ENCODE measurements at regions not wholly inside any gene's neighbourhood (a gene's known extent, or its start where the extent isn't known, plus 50 kb on each side); places are given as distances from the start of the nearest gene placed in this dataset.

DNA sequence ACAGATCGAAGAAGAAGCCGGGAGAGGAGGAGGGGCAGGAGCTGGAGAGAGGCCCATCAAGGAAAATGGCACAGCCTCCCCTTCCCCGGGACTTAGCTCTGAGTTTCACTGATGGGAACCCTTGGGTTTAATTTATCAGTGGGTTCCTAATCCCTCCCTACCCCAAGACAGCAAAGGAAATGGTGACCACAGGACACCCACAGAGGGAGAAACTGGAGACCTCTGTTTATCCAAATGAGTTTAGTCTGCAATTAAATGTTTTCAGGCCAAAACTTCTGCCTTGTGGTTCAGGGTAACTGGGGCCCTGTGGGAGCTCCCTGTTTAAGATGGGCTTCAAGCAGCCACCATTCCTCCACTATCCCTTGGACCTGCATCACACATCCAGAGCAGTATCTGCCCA is 190.8 kb upstream of the TOPAZ1 start:
- Histone ChIP-seq H3K4me1 (peaks cover 21% of the 10 kb centered on the region), H3K4me3 (ENCODE audit: low read depth, low read length) (no peak overlapping the region), H3K9me3 (no peaks in the 10 kb centered on the region), H3K36me3 (ENCODE audit: control insufficient read depth, insufficient read depth, low read length) (no peaks in the 10 kb centered on the region), H3K27me3 (replicated peaks; ENCODE audit: control insufficient read depth, insufficient read depth, low read length) (no peaks in the 10 kb centered on the region)
- Mint-ChIP-seq H3K27ac (ENCODE audit: unreplicated experiment) (no peak overlapping the region), H3K4me3 (ENCODE audit: unreplicated experiment) (no peak overlapping the region), H3K36me3 (ENCODE audit: insufficient read depth, unreplicated experiment) (peaks cover 5% of the 10 kb centered on the region), H3K4me1 (ENCODE audit: low read depth, unreplicated experiment) (peaks cover 16% of the 10 kb centered on the region), H3K9me3 (ENCODE audit: unreplicated experiment) (peaks cover 18% of the 10 kb centered on the region), H3K27me3 (ENCODE audit: insufficient read depth, unreplicated experiment) (no peaks in the 10 kb centered on the region)
- DNase-seq, result no peak
- TF ChIP-seq, protein P1, sequence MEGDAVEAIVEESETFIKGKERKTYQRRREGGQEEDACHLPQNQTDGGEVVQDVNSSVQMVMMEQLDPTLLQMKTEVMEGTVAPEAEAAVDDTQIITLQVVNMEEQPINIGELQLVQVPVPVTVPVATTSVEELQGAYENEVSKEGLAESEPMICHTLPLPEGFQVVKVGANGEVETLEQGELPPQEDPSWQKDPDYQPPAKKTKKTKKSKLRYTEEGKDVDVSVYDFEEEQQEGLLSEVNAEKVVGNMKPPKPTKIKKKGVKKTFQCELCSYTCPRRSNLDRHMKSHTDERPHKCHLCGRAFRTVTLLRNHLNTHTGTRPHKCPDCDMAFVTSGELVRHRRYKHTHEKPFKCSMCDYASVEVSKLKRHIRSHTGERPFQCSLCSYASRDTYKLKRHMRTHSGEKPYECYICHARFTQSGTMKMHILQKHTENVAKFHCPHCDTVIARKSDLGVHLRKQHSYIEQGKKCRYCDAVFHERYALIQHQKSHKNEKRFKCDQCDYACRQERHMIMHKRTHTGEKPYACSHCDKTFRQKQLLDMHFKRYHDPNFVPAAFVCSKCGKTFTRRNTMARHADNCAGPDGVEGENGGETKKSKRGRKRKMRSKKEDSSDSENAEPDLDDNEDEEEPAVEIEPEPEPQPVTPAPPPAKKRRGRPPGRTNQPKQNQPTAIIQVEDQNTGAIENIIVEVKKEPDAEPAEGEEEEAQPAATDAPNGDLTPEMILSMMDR (IDR thresholded peaks at IDR 0.05; ENCODE audit: insufficient read depth in 1 of 2, low read depth in 1 of 2, low read length in 1 of 2, severe bottlenecking in 1 of 2, unreplicated experiment in 1 of 2), result no peak
- ChIA-PET POLR2A (no interaction called here), CTCF (no interaction called here)
- intact Hi-C loops (cut with micrococcal nuclease; ENCODE audit: unreplicated experiment), result no loop called here
- no TSS peak for BruUV-seq (replicated peaks)

DNA sequence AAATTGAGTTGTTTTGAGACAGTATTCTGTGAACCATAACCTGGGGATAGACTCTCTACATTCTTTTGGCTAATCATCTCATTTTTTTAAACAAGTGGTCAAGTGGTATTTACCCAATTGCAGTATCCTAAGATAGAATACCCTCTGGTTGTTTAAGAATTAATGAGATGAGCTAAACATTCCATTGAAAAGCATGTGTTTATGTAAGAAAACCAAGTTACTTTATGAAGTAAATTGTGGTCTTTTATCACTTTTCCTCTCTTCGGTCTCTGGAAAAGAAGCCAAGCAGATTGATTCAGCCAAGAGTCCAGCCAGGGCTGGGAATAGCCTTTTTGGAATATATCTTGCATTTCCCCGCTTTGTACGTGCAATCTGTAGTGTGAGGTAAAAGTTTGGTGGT is 185.7 kb upstream of the TOPAZ1 start:
- peaks cover 12% of the 10 kb centered on the region for H3K27me3 Mint-ChIP-seq (ENCODE audit: insufficient read depth, unreplicated experiment)
- H3K27ac Mint-ChIP-seq (ENCODE audit: unreplicated experiment), result no peak overlapping the region
- H3K4me1 ChIP-seq, result no peaks in the 10 kb centered on the region
- no peak for DNase-seq
- BruUV-seq (replicated peaks), result no TSS peak
- no peak overlapping the region for H3K4me3 Mint-ChIP-seq (ENCODE audit: unreplicated experiment)
- intact Hi-C loops (cut with micrococcal nuclease; ENCODE audit: unreplicated experiment), result no loop called here
- no peaks in the 10 kb centered on the region for H3K4me1 Mint-ChIP-seq (ENCODE audit: low read depth, unreplicated experiment)
- TF ChIP-seq, protein P1 (IDR thresholded peaks at IDR 0.05; ENCODE audit: insufficient read depth in 1 of 2, low read depth in 1 of 2, low read length in 1 of 2, severe bottlenecking in 1 of 2, unreplicated experiment in 1 of 2), result no peak
- peaks cover 5% of the 10 kb centered on the region for H3K36me3 Mint-ChIP-seq (ENCODE audit: insufficient read depth, unreplicated experiment)
- H3K4me3 ChIP-seq (ENCODE audit: low read depth, low read length), result no peak overlapping the region
- H3K9me3 Mint-ChIP-seq (ENCODE audit: unreplicated experiment), result peaks cover 10% of the 10 kb centered on the region
- H3K27me3 ChIP-seq (replicated peaks; ENCODE audit: control insufficient read depth, insufficient read depth, low read length), result no peaks in the 10 kb centered on the region
- H3K9me3 ChIP-seq, result no peaks in the 10 kb centered on the region
- H3K36me3 ChIP-seq (ENCODE audit: control insufficient read depth, insufficient read depth, low read length), result no peaks in the 10 kb centered on the region
- POLR2A ChIA-PET, result no interaction called here
- CTCF ChIA-PET, result no interaction called here

DNA sequence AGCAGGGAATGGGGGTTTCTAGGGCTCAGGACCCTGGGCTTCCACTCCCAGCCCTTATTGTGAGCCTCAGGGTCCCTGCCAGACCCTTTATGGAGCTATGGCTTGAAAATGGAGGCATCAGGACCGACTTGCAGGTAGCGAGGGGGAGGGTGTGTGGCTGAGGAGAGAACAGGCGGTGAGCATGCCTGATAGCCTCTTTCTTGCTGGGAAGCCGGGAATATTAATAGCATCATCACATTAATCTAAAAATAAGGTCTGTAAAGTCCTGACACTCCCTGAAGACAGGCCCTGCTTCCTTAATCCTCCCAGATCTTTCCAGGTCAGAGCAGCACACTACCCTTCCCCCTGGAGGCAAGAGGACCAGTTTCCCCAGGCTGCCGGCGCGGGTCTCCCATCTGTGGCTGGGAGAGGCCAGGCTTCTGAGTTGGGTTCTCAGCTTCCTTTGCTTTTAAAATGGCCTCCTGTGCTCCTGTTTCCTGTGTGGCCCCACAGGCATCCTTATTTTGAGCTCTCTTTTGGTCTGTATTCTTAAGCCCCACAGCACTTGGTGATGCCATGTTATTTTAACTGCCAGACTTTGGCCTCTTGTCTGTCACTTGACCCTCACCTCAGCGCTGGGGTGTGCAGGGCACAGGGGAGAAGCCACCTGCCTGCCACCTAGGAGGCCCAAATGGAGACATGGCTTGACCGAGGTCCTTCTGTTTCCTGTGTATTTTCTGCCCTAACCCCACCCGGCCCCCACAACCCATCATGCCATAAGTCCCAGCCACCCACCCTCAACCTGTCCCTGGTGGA is 185.0 kb upstream of the TOPAZ1 start:
- H3K4me3 ChIP-seq (ENCODE audit: low read depth, low read length), result no peak overlapping the region
- no peak overlapping the region for H3K4me3 Mint-ChIP-seq (ENCODE audit: unreplicated experiment)
- no peak for DNase-seq
- H3K27ac Mint-ChIP-seq (ENCODE audit: unreplicated experiment), result peak overlapping the region; percentile 60
- no peaks in the 10 kb centered on the region for H3K9me3 ChIP-seq
- no peaks in the 10 kb centered on the region for H3K27me3 ChIP-seq (replicated peaks; ENCODE audit: control insufficient read depth, insufficient read depth, low read length)
- no TSS peak for BruUV-seq (replicated peaks)
- H3K27me3 Mint-ChIP-seq (ENCODE audit: insufficient read depth, unreplicated experiment), result peaks cover 12% of the 10 kb centered on the region
- intact Hi-C loops (cut with micrococcal nuclease; ENCODE audit: unreplicated experiment), result no loop called here
- H3K4me1 ChIP-seq, result no peaks in the 10 kb centered on the region
- no peaks in the 10 kb centered on the region for H3K36me3 ChIP-seq (ENCODE audit: control insufficient read depth, insufficient read depth, low read length)
- ChIA-PET CTCF (no interaction called here), POLR2A (no interaction called here)
- H3K4me1 Mint-ChIP-seq (ENCODE audit: low read depth, unreplicated experiment), result no peaks in the 10 kb centered on the region
- H3K9me3 Mint-ChIP-seq (ENCODE audit: unreplicated experiment), result peaks cover 10% of the 10 kb centered on the region
- TF ChIP-seq, protein P1 (IDR thresholded peaks at IDR 0.05; ENCODE audit: insufficient read depth in 1 of 2, low read depth in 1 of 2, low read length in 1 of 2, severe bottlenecking in 1 of 2, unreplicated experiment in 1 of 2), result no peak
- no peaks in the 10 kb centered on the region for H3K36me3 Mint-ChIP-seq (ENCODE audit: insufficient read depth, unreplicated experiment)

Data from Caco-2 (cell line).